ENCODE measurements at regions not wholly inside any gene's neighbourhood (a gene's known extent, or its start where the extent isn't known, plus 50 kb on each side); places are given as distances from the start of the nearest gene placed in this dataset.

DNA sequence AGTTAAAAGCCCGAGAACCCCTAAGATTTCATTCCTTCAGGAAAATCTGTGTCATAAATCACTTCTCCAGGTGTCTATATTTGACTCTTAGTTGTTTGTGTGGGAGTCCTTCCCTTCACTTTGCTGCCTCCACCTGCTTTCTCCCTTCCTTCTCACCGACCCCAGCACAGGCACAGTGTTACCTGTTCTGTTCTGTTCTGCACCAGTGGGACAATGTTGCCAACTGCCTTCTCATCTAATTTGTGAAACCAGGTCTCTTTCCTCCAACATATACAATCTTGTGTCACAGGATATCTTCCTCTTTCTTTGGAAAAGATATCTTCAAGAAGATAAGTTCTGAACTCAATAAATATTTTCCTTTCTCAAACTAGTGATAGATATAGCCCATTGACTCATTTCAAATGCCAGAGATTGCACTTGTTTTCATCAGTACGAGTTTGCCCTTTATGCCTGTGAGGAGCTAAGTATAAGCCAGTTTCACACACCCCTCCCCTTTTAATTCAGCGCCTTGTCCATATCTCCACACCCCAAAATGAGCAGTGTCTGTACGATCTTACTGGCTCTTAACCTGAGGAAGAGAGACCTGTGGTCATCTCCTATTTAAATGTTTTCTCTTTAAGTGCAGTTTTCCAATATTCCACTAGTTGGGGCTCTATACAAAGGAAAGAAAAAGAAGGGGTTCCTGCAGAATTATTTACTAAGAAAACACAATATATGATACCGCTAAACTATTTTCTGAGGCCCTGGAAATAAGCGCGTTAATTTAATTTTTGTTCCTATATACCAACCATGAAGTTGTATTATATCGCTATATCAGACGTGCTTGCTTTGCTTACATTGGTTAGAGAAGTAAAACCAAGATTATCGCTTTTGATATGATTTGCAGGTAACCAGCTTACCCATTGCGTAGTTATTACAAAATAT is 81.6 kb upstream of the PREP start:
- TF ChIP-seq, protein P1, sequence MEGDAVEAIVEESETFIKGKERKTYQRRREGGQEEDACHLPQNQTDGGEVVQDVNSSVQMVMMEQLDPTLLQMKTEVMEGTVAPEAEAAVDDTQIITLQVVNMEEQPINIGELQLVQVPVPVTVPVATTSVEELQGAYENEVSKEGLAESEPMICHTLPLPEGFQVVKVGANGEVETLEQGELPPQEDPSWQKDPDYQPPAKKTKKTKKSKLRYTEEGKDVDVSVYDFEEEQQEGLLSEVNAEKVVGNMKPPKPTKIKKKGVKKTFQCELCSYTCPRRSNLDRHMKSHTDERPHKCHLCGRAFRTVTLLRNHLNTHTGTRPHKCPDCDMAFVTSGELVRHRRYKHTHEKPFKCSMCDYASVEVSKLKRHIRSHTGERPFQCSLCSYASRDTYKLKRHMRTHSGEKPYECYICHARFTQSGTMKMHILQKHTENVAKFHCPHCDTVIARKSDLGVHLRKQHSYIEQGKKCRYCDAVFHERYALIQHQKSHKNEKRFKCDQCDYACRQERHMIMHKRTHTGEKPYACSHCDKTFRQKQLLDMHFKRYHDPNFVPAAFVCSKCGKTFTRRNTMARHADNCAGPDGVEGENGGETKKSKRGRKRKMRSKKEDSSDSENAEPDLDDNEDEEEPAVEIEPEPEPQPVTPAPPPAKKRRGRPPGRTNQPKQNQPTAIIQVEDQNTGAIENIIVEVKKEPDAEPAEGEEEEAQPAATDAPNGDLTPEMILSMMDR (IDR thresholded peaks at IDR 0.05; ENCODE audit: low read depth, low read length) = peak; percentile 58
- TF ChIP-seq POLR2A (IDR thresholded peaks at IDR 0.05; ENCODE audit: extremely low read depth, insufficient read length) (no peak), MYC (IDR thresholded peaks at IDR 0.05; ENCODE audit: low read depth, low read length) (no peak)
